ENCODE measurements at regions not wholly inside any gene's neighbourhood (a gene's known extent, or its start where the extent isn't known, plus 50 kb on each side); places are given as distances from the start of the nearest gene placed in this dataset.
"Not testable (repeated sequence)": the region's sequence is repeated elsewhere in the genome, so short reads cannot be mapped to it uniquely, and the experiment has no call there.

DNA sequence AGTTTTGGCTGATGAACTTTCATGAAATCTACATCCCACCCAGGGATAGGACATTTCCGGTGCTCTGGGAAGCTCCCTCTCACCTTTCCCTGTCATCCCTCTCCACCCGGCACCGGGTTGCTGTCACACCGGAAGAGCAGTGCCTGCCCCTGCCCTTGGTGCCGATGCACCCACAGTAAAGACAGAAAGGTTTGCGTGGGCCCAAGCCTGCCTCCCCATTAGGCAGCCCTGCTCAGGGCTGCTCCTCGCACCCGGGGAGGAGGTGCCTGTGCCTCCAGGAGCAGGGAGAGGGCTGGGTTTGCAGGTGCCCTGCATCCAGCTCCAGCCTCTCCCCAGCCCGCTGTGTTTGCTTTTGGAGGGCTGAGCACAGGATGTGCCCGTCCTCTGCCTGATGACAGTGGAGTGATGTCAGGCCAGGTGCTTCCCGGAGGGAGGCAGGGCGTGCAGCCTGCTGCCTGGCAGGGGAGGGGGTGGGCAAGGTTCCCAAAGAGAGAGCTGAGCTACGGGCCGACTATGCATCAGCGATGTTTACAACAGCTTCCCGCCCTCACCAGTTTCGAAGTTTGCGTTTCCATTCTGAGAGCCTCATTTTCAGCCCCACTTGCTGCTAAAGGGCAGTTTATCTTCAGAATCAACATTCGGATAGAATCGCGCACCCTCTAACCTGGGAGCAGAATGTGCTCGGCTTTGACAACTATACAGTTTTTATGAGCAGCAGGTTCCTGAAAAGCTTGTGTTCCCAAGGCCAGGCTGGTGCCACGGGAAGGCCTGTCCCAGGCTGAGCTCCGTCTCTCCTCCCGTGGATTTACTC is 83.2 kb upstream of the CLDN5 start:
- H3K36me3 ChIP-seq (ENCODE audit: insufficient read depth, low read length) = no peaks in the 10 kb centered on the region
- DNase-seq = peak; percentile 16 to 78 (median 56)
- CTCF ChIA-PET = no interaction called here
- peak overlapping the region; percentile 20 for H3K4me3 ChIP-seq (ENCODE audit: low read length)
- H3K27ac ChIP-seq (ENCODE audit: low read depth in 1 of 2, low read length in 2 of 2) = peak overlapping the region; percentile 29 to 55
- Mint-ChIP-seq H3K27ac (peak overlapping the region; percentile 90), H3K27me3 (no peaks in the 10 kb centered on the region), H3K36me3 (ENCODE audit: low read depth) (no peaks in the 10 kb centered on the region), H3K9me3 (peaks cover 2% of the 10 kb centered on the region), H3K4me3 (peak overlapping the region; percentile 55), H3K4me1 (ENCODE audit: low read depth) (peaks cover 62% of the 10 kb centered on the region)
- H3K4me1 ChIP-seq (ENCODE audit: insufficient read depth, low read length) = peaks cover 49% of the 10 kb centered on the region
- H3K9me3 ChIP-seq (ENCODE audit: control insufficient read depth in 1 of 2, insufficient read depth in 1 of 2, low read length in 2 of 2) = no peaks in the 10 kb centered on the region
- intact Hi-C loops (cut with DNase I, micrococcal nuclease) = loop anchor here in 1 of 2 experiments (1.0 kb wide), 1 partner anchor 10 kb away; no protein-coding TSS in a partner anchor
- ATAC-seq (ENCODE audit: poor library complexity) = peak; percentile 95
- POLR2A ChIA-PET = interaction anchor here (0.6 to 5.5 kb wide), 4 partner anchors 10 to 176 kb away, joined by 3 to 45 read pairs (median 3); partner anchors contain the start of genes CDC45 and HIRA
- H3K27me3 ChIP-seq (ENCODE audit: control insufficient read depth in 1 of 2, insufficient read depth in 2 of 2, low read length in 2 of 2) = no peaks in the 10 kb centered on the region
- no peak for TF ChIP-seq CTCF (IDR thresholded peaks at IDR 0.05)

GRCh38 chr22:19608003-19608690 is 83.9 kb upstream of the CLDN5 start:
- no peaks in the 10 kb centered on the region for H3K27me3 Mint-ChIP-seq
- H3K9me3 Mint-ChIP-seq = no peaks in the 10 kb centered on the region
- no peaks in the 10 kb centered on the region for H3K36me3 ChIP-seq (ENCODE audit: insufficient read depth, low read length)
- H3K27ac Mint-ChIP-seq = peak overlapping the region; percentile 90
- H3K27me3 ChIP-seq (ENCODE audit: control insufficient read depth in 1 of 2, insufficient read depth in 2 of 2, low read length in 2 of 2) = no peaks in the 10 kb centered on the region
- no peak for ATAC-seq (ENCODE audit: poor library complexity)
- DNase-seq = no peak
- TF ChIP-seq CTCF (IDR thresholded peaks at IDR 0.05) = no peak
- no peak overlapping the region for H3K4me3 ChIP-seq (ENCODE audit: low read length)
- no peaks in the 10 kb centered on the region for H3K36me3 Mint-ChIP-seq (ENCODE audit: low read depth)
- ChIA-PET POLR2A (interaction anchor here (1.0 to 5.5 kb wide), 3 partner anchors 11 to 177 kb away, joined by 3 to 45 read pairs (median 3); partner anchors contain the start of genes CDC45 and HIRA), CTCF (no interaction called here)
- H3K9me3 ChIP-seq (ENCODE audit: control insufficient read depth in 1 of 2, insufficient read depth in 1 of 2, low read length in 2 of 2) = no peaks in the 10 kb centered on the region
- peaks cover 55% of the 10 kb centered on the region for H3K4me1 Mint-ChIP-seq (ENCODE audit: low read depth)
- peak overlapping the region in 1 of 2 donors; percentile 55 for H3K27ac ChIP-seq (ENCODE audit: low read depth in 1 of 2, low read length in 2 of 2)
- H3K4me1 ChIP-seq (ENCODE audit: insufficient read depth, low read length) = peaks cover 48% of the 10 kb centered on the region
- H3K4me3 Mint-ChIP-seq = no peak overlapping the region
- intact Hi-C loops (cut with DNase I, micrococcal nuclease) = no loop called here

DNA sequence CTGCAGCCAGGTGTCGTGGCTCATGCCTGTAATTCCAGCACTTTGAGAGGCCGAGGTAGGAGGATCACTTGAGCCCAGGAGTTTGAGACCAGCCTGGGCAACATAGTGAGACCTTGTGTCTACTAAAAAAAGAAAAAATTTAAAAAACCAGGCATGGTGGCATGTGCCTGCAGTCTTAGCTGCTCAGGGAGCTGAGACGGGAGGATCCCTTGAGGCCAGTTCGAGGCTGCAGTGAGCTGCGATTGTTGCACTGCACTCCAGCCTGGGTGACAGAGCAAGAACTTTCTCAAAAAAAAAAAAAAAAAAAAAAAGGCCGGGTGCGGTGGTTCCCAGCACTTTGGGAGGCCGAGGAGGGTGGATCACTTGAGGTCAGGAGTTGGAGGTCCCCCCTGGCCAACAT is 85.5 kb upstream of the CLDN5 start:
- CTCF ChIA-PET = interaction anchor here (1.1 kb wide), 1 partner anchor 20 kb away, joined by 5 read pairs; no protein-coding TSS in a partner anchor
- intact Hi-C loops (cut with DNase I, micrococcal nuclease); H3K27me3 ChIP-seq (ENCODE audit: control insufficient read depth in 1 of 2, insufficient read depth in 2 of 2, low read length in 2 of 2); H3K4me3 Mint-ChIP-seq; H3K27me3 Mint-ChIP-seq; DNase-seq; H3K9me3 Mint-ChIP-seq; H3K4me3 ChIP-seq (ENCODE audit: low read length); H3K27ac Mint-ChIP-seq; ATAC-seq (ENCODE audit: poor library complexity); H3K9me3 ChIP-seq (ENCODE audit: control insufficient read depth in 1 of 2, insufficient read depth in 1 of 2, low read length in 2 of 2); H3K36me3 Mint-ChIP-seq (ENCODE audit: low read depth); H3K36me3 ChIP-seq (ENCODE audit: insufficient read depth, low read length); H3K27ac ChIP-seq (ENCODE audit: low read depth in 1 of 2, low read length in 2 of 2): not testable (repeated sequence)
- peaks cover 46% of the 10 kb centered on the region for H3K4me1 ChIP-seq (ENCODE audit: insufficient read depth, low read length)
- peaks cover 46% of the 10 kb centered on the region for H3K4me1 Mint-ChIP-seq (ENCODE audit: low read depth)
- POLR2A ChIA-PET = interaction anchor here (1.0 to 5.5 kb wide), 3 partner anchors 9 to 162 kb away, joined by 3 to 45 read pairs (median 4); no protein-coding TSS in a partner anchor
